Cardiac muscle cell (in vitro differentiated cells and primary cell): ENCODE measurements at regions not wholly inside any gene's neighbourhood (a gene's known extent, or its start where the extent isn't known, plus 50 kb on each side); places are given as distances from the start of the nearest gene placed in this dataset.

ENCODE experiments used
- DNase-seq, 2 donors: peaks; one replicate each; pipeline versions ENCODE4 v3.0.0 to v3.0.0-alpha.2; 2010 to 2017; ENCODE audit warnings: low read depth in 1 of 2, low spot score in 1 of 2
- H3K27ac ChIP-seq: fragments of 200-600 bp; sonication (generic); 2 replicates; pipeline ENCODE4 v1.5.1; 2016
- H3K27me3 ChIP-seq: fragments of 200-600 bp; sonication (generic); 2 replicates; pipeline ENCODE4 v1.6.0; 2016; ENCODE audit warnings: control low read depth
- H3K36me3 ChIP-seq: fragments of 200-600 bp; sonication (generic); 2 replicates; pipeline ENCODE4 v1.5.1; 2016; ENCODE audit warnings: control low read depth
- H3K4me1 ChIP-seq: fragments of 200-600 bp; sonication (generic); 2 replicates; pipeline ENCODE4 v1.8.1; 2017; ENCODE audit warnings: low read depth, mild to moderate bottlenecking, mixed run types
- H3K4me3 ChIP-seq: fragments of 200-600 bp; sonication (generic); 2 replicates; pipeline ENCODE4 v1.5.1; 2016; ENCODE audit warnings: mild to moderate bottlenecking
- H3K9me3 ChIP-seq: fragments of 200-600 bp; sonication (generic); 2 replicates; pipeline ENCODE4 v1.5.1; 2017; ENCODE audit warnings: low read depth, mild to moderate bottlenecking, control low read depth
- CTCF ChIP-seq: IDR thresholded peaks from 2 replicates; pipeline ENCODE4 v1.5.1; 2012; ENCODE audit warnings: low read depth, mild to moderate bottlenecking, low read length

- no peaks in the 10 kb centered on the region for H3K4me1 ChIP-seq
- no peak for DNase-seq
- no peak overlapping the region for H3K27ac ChIP-seq
- no peaks in the 10 kb centered on the region for H3K36me3 ChIP-seq
- H3K27me3 ChIP-seq = no peaks in the 10 kb centered on the region
- no peak for TF ChIP-seq CTCF
- no peaks in the 10 kb centered on the region for H3K9me3 ChIP-seq
- H3K4me3 ChIP-seq = no peak overlapping the region
Measured at GRCh38 chr20:46832555-46832954, 62.1 kb upstream of the EYA2 start.

GRCh38 chr20:46833360-46833759, 61.3 kb upstream of the EYA2 start:
- Histone ChIP-seq H3K4me1 (no peaks in the 10 kb centered on the region), H3K36me3 (no peaks in the 10 kb centered on the region), H3K4me3 (no peak overlapping the region), H3K27me3 (no peaks in the 10 kb centered on the region), H3K9me3 (no peaks in the 10 kb centered on the region), H3K27ac (no peak overlapping the region)
- DNase-seq = no peak
- TF ChIP-seq CTCF = no peak

- no peak for DNase-seq
- TF ChIP-seq CTCF = no peak
Measured at GRCh38 chr20:46835418-46835817, 59.2 kb upstream of the EYA2 start.

GRCh38 chr20:46837083-46837482, 57.6 kb upstream of the EYA2 start:
- no peak overlapping the region for H3K27ac ChIP-seq
- H3K4me3 ChIP-seq = no peak overlapping the region
- no peaks in the 10 kb centered on the region for H3K9me3 ChIP-seq
- TF ChIP-seq CTCF = no peak
- DNase-seq = no peak
- no peaks in the 10 kb centered on the region for H3K27me3 ChIP-seq
- no peaks in the 10 kb centered on the region for H3K36me3 ChIP-seq
- H3K4me1 ChIP-seq = no peaks in the 10 kb centered on the region

More at GRCh38 chr20:46835418-46835817, 59.2 kb upstream of the EYA2 start:
- no peak overlapping the region for H3K27ac ChIP-seq
- no peaks in the 10 kb centered on the region for H3K4me1 ChIP-seq
- H3K36me3 ChIP-seq = no peaks in the 10 kb centered on the region
- no peak overlapping the region for H3K4me3 ChIP-seq
- H3K27me3 ChIP-seq = no peaks in the 10 kb centered on the region
- H3K9me3 ChIP-seq = no peaks in the 10 kb centered on the region

GRCh38 chr20:46838011-46838410, 56.6 kb upstream of the EYA2 start:
- H3K4me3 ChIP-seq = no peak overlapping the region

More at GRCh38 chr20:46838011-46838410, 56.6 kb upstream of the EYA2 start:
- Histone ChIP-seq H3K4me1 (no peaks in the 10 kb centered on the region), H3K9me3 (no peaks in the 10 kb centered on the region), H3K27me3 (no peaks in the 10 kb centered on the region), H3K27ac (no peak overlapping the region), H3K36me3 (no peaks in the 10 kb centered on the region)
- DNase-seq = no peak
- TF ChIP-seq CTCF = no peak
